H1 (cell line): ENCODE measurements at regions not wholly inside any gene's neighbourhood (a gene's known extent, or its start where the extent isn't known, plus 50 kb on each side); places are given as distances from the start of the nearest gene placed in this dataset.
A peak's percentile ranks its signal among the peaks of the same experiment; 100 is the strongest.

Experiments
- ATF3 ChIP-seq: IDR thresholded peaks from 2 replicates; pipeline ENCODE4 v1.6.1; 2011; ENCODE audit warnings: low read depth, mild to moderate bottlenecking, low read length; ENCODE audit not compliant: insufficient read depth
- CBX5 ChIP-seq: fragments of 300-800, 300-1000 bp; sonication (generic); IDR thresholded peaks from 2 replicates; pipeline ENCODE4 v1.7.1; 2016; ENCODE audit warnings: antibody characterized with exemption, low read length, low read depth
- CTCF ChIP-seq, 3 experiments: IDR thresholded peaks; 1 replicate in 2 of 3; 2 replicates in 1 of 3; pipeline versions ENCODE4 v1.5.1 to v1.6.1; 2011; ENCODE audit warnings: low read length in 3 of 3, mild to moderate bottlenecking in 3 of 3, inconsistent platforms in 2 of 3, low read depth in 1 of 3, moderate library complexity in 1 of 3; ENCODE audit not compliant: insufficient read depth in 1 of 3; ENCODE audit errors: control extremely low read depth in 1 of 3

GRCh38 chrX:128106630-128107029 is 54.4 kb upstream of the ACTRT1 start (continued):
- TF ChIP-seq CTCF (IDR thresholded peaks at IDR 0.05; ENCODE audit: control extremely low read depth in 1 of 3, insufficient read depth in 1 of 3, low read depth in 1 of 3, low read length in 3 of 3) (peak in 2 of 3 experiments; percentile 31 to 56; a peak in 2 of 4 replicates), CBX5 (no peak), ATF3 (no peak)
